B cell (primary cell): ENCODE measurements at regions not wholly inside any gene's neighbourhood (a gene's known extent, or its start where the extent isn't known, plus 50 kb on each side); places are given as distances from the start of the nearest gene placed in this dataset.

Experiments
- ATAC-seq: fragments of 200-7000 bp; cut with Tn5 transposase; one replicate; pipeline ENCODE4 v1.10.0; 2021; ENCODE audit warnings: low read depth, mild to moderate bottlenecking, moderate number of reproducible peaks, moderate library complexity
- CTCF ChIA-PET: fragments of 350-600 bp; sonication (Branson Sonifier 250); formaldehyde crosslinking; loops from one replicate; lab custom pipeline; 2021; ENCODE audit warnings: antibody characterized with exemption, inconsistent platforms; lab: Charles Lee
- POLR2A ChIA-PET: fragments of 350-600 bp; sonication (Branson Sonifier 250); formaldehyde crosslinking; loops from one replicate; lab custom pipeline; 2021; ENCODE audit warnings: antibody characterized with exemption; lab: Charles Lee
- DNase-seq: peaks from one replicate; pipeline ENCODE4 v3.0.0; 2013
- H2AFZ ChIP-seq: 2 replicates; pipeline ENCODE4 v1.6.1; 2012; ENCODE audit warnings: mild to moderate bottlenecking, low read depth, low read length; ENCODE audit not compliant: insufficient read depth, poor library complexity, severe bottlenecking
- H3K27ac ChIP-seq, 2 donors: 1 replicate in 1 of 2; 2 replicates in 1 of 2; pipeline ENCODE4 v1.5.1; 2012 to 2013; ENCODE audit warnings: low read length in 2 of 2, mild to moderate bottlenecking in 2 of 2, moderate library complexity in 1 of 2
- H3K27me3 ChIP-seq, 4 experiments: fragments of 200-600 bp in 1 of 4; sonication (generic) in 1 of 4; replicated peaks in 1 of 4; 1 replicate in 2 of 4; 2 replicates in 2 of 4; pipeline versions ENCODE4 v1.6.1 to v1.7.0; 2013 to 2016; ENCODE audit warnings: low read length in 3 of 4, mild to moderate bottlenecking in 2 of 4, mixed read lengths in 1 of 4, moderate library complexity in 1 of 4; ENCODE audit not compliant: insufficient read depth in 4 of 4, control insufficient read depth in 3 of 4; ENCODE audit errors: control extremely low read depth in 1 of 4
- H3K36me3 ChIP-seq, 2 experiments: replicated peaks in 1 of 2; 1 replicate in 1 of 2; 2 replicates in 1 of 2; pipeline versions ENCODE4 v1.6.1 to v1.7.1; 2013; ENCODE audit warnings: low read length in 1 of 2; ENCODE audit not compliant: insufficient read depth in 2 of 2, control insufficient read depth in 1 of 2; ENCODE audit errors: control extremely low read depth in 1 of 2, extremely low read depth in 1 of 2
- H3K4me1 ChIP-seq, 2 donors: fragments of 200-600 bp in 1 of 2; sonication (generic) in 1 of 2; 1 replicate in 1 of 2; 2 replicates in 1 of 2; pipeline versions ENCODE4 v1.5.1 to v1.6.1; 2013 to 2017; ENCODE audit warnings: low read length in 2 of 2; ENCODE audit not compliant: control insufficient read depth in 2 of 2, insufficient read depth in 2 of 2
- H3K4me2 ChIP-seq: replicated peaks from 2 replicates; pipeline ENCODE3; 2012; ENCODE audit warnings: mild to moderate bottlenecking, low read depth, low read length; ENCODE audit not compliant: poor library complexity, severe bottlenecking
- H3K4me3 ChIP-seq, 5 experiments: fragments of 200-600 bp in 1 of 5; sonication (generic) in 1 of 5; 1 replicate in 3 of 5; 2 replicates in 2 of 5; pipeline versions ENCODE4 v1.5.1 to v1.7.0; 2011 to 2016; ENCODE audit warnings: low read length in 4 of 5, mild to moderate bottlenecking in 4 of 5, low read depth in 2 of 5, control low read depth in 1 of 5, moderate library complexity in 1 of 5; ENCODE audit not compliant: insufficient read depth in 1 of 5; ENCODE audit errors: control extremely low read depth in 1 of 5, extremely low read depth in 1 of 5
- H3K79me2 ChIP-seq: fragments of 200-600 bp; sonication (generic); one replicate; pipeline ENCODE4 v1.6.0; 2016; ENCODE audit warnings: low read length; ENCODE audit not compliant: control insufficient read depth, insufficient read depth
- H3K9ac ChIP-seq: fragments of 200-600 bp; sonication (generic); 2 replicates; pipeline ENCODE4 v1.6.1; 2017; ENCODE audit warnings: mild to moderate bottlenecking, low read length, moderate library complexity
- H3K9me3 ChIP-seq, 3 donors: one replicate each; pipeline versions ENCODE4 v1.6.1 to v1.7.1; 2013; ENCODE audit warnings: low read length in 2 of 3; ENCODE audit not compliant: control insufficient read depth in 2 of 3, insufficient read depth in 1 of 3; ENCODE audit errors: control extremely low read depth in 1 of 3
- H4K20me1 ChIP-seq: 2 replicates; pipeline ENCODE4 v1.6.0; 2012; ENCODE audit warnings: mild to moderate bottlenecking, low read length; ENCODE audit not compliant: insufficient read depth, control insufficient read depth, poor library complexity, severe bottlenecking
- H3K27ac Mint-ChIP-seq: one replicate; pipeline ENCODE4 v1.8.0; 2021; ENCODE audit warnings: mixed read lengths
- H3K27me3 Mint-ChIP-seq: one replicate; pipeline ENCODE4 v1.8.0; 2021; ENCODE audit warnings: mixed read lengths
- H3K4me1 Mint-ChIP-seq: one replicate; pipeline ENCODE4 v1.8.0; 2021; ENCODE audit warnings: mixed read lengths
- H3K4me3 Mint-ChIP-seq: one replicate; pipeline ENCODE4 v1.8.0; 2021; ENCODE audit warnings: mixed read lengths
- H3K9me3 Mint-ChIP-seq: one replicate; pipeline ENCODE4 v1.8.0; 2022; ENCODE audit warnings: mixed read lengths; ENCODE audit not compliant: insufficient read depth
- CTCF ChIP-seq: fragments of 200-600 bp; IDR thresholded peaks from one replicate; pipeline ENCODE4 v1.8.0; 2022; ENCODE audit warnings: antibody characterized with exemption, mild to moderate bottlenecking
- EZH2 ChIP-seq: IDR thresholded peaks from 2 replicates; pipeline ENCODE4 v1.6.1; 2012; ENCODE audit warnings: borderline replicate concordance, low read depth, mild to moderate bottlenecking, moderate library complexity, low read length; ENCODE audit not compliant: insufficient read depth, poor library complexity, severe bottlenecking
- WGBS: methylation state at CpG from one replicate; pipeline ENCODE4 v1.1.5; 2013; ENCODE audit warnings: missing lambda C conversion rate; ENCODE audit not compliant: insufficient coverage; 5-methylcytosine and 5-hydroxymethylcytosine counted together
- intact Hi-C: fragments of 100-400 bp; cut with micrococcal nuclease; formaldehyde crosslinking; loops from one replicate; pipeline ENCODE4 v1.10.0; 2022

GRCh38 chr13:37479916-37480315, 118.7 kb downstream of the POSTN start:
- no peaks in the 10 kb centered on the region for H4K20me1 ChIP-seq
- no peaks in the 10 kb centered on the region for H3K36me3 ChIP-seq
- Mint-ChIP-seq H3K27ac (no peak overlapping the region), H3K4me1 (no peaks in the 10 kb centered on the region), H3K27me3 (no peaks in the 10 kb centered on the region), H3K4me3 (no peak overlapping the region), H3K9me3 (no peaks in the 10 kb centered on the region)
- H3K9me3 ChIP-seq, result no peaks in the 10 kb centered on the region
- DNase-seq, result no peak
- no peaks in the 10 kb centered on the region for H3K79me2 ChIP-seq
- ATAC-seq, result no peak
- intact Hi-C loops, result no loop called here
- WGBS, result no CpG with 5 or more reads among the region's 1 CpG
- no peaks in the 10 kb centered on the region for H3K4me1 ChIP-seq
- POLR2A ChIA-PET, result no interaction called here
- H3K9ac ChIP-seq, result no peak overlapping the region
- no peak for TF ChIP-seq CTCF
- no peak for TF ChIP-seq EZH2
- H3K4me2 ChIP-seq, result no peak overlapping the region
- no peak overlapping the region for H3K27ac ChIP-seq
- CTCF ChIA-PET, result no interaction called here
- no peaks in the 10 kb centered on the region for H3K27me3 ChIP-seq
- no peak overlapping the region for H2AFZ ChIP-seq
- no peak overlapping the region for H3K4me3 ChIP-seq

- no peaks in the 10 kb centered on the region for H3K9me3 Mint-ChIP-seq
- CTCF ChIA-PET, result no interaction called here
- DNase-seq, result no peak
- Histone ChIP-seq H3K36me3 (no peaks in the 10 kb centered on the region), H2AFZ (no peak overlapping the region), H3K4me2 (no peak overlapping the region), H3K9me3 (no peaks in the 10 kb centered on the region), H3K9ac (no peak overlapping the region), H3K27ac (no peak overlapping the region), H3K27me3 (no peaks in the 10 kb centered on the region), H3K4me3 (no peak overlapping the region), H3K79me2 (no peaks in the 10 kb centered on the region), H4K20me1 (no peaks in the 10 kb centered on the region), H3K4me1 (no peaks in the 10 kb centered on the region)
- H3K27me3 Mint-ChIP-seq, result no peaks in the 10 kb centered on the region
- WGBS, result 85% methylated on average over 2 of the region's 4 CpGs
- no peak for ATAC-seq
- H3K4me1 Mint-ChIP-seq, result no peaks in the 10 kb centered on the region
- no peak for TF ChIP-seq EZH2
- TF ChIP-seq CTCF, result no peak
- POLR2A ChIA-PET, result no interaction called here
- intact Hi-C loops, result no loop called here
- no peak overlapping the region for H3K4me3 Mint-ChIP-seq
- H3K27ac Mint-ChIP-seq, result no peak overlapping the region
These were observed 121.7 kb downstream of the POSTN start for GRCh38 chr13:37476874-37477273.
